ENCODE measurements at regions not wholly inside any gene's neighbourhood (a gene's known extent, or its start where the extent isn't known, plus 50 kb on each side); places are given as distances from the start of the nearest gene placed in this dataset.

GRCh38 chr11:112554586-112554985, 293.9 kb upstream of the PLET1 start:
- Histone ChIP-seq H3K27me3 (ENCODE audit: control insufficient read depth, insufficient read depth, low read length) (no peaks in the 10 kb centered on the region; the same call in 1 of the 2 replicates), H3K27ac (ENCODE audit: low read length) (no peak overlapping the region), H3K9me3 (ENCODE audit: control insufficient read depth, insufficient read depth, low read depth, low read length) (no peaks in the 10 kb centered on the region), H3K4me1 (ENCODE audit: control insufficient read depth, insufficient read depth, low read length) (no peaks in the 10 kb centered on the region), H3K4me3 (ENCODE audit: low read depth in 2 of 2, low read length in 2 of 2) (no peak overlapping the region), H3K36me3 (ENCODE audit: control insufficient read depth, insufficient read depth, low read length) (no peaks in the 10 kb centered on the region)
- CTCF ChIA-PET: no interaction called here
- POLR2A ChIA-PET: no interaction called here
- in situ Hi-C loops (cut with HindIII; ENCODE audit: low pct_unique_long_range_greater_than_20kb, low sequenced_read_pairs) (no loop called here), intact Hi-C loops (cut with micrococcal nuclease; ENCODE audit: unreplicated experiment) (loop anchor here (10.0 kb wide), 1 partner anchor 260 kb away; no protein-coding TSS in a partner anchor)
- TF ChIP-seq SIN3A (IDR thresholded peaks at IDR 0.05; ENCODE audit: borderline replicate concordance, insufficient read depth, low read depth, low read length) (no peak), REST (IDR thresholded peaks at IDR 0.05; ENCODE audit: insufficient read depth in 1 of 2, low read depth in 2 of 2, low read length in 1 of 2) (no peak), TCF7L2 (IDR thresholded peaks at IDR 0.05; ENCODE audit: low read depth, low read length) (no peak), POLR2AphosphoS5 (IDR thresholded peaks at IDR 0.05; ENCODE audit: low read depth, low read length) (no peak)
- TF ChIP-seq, protein P1, sequence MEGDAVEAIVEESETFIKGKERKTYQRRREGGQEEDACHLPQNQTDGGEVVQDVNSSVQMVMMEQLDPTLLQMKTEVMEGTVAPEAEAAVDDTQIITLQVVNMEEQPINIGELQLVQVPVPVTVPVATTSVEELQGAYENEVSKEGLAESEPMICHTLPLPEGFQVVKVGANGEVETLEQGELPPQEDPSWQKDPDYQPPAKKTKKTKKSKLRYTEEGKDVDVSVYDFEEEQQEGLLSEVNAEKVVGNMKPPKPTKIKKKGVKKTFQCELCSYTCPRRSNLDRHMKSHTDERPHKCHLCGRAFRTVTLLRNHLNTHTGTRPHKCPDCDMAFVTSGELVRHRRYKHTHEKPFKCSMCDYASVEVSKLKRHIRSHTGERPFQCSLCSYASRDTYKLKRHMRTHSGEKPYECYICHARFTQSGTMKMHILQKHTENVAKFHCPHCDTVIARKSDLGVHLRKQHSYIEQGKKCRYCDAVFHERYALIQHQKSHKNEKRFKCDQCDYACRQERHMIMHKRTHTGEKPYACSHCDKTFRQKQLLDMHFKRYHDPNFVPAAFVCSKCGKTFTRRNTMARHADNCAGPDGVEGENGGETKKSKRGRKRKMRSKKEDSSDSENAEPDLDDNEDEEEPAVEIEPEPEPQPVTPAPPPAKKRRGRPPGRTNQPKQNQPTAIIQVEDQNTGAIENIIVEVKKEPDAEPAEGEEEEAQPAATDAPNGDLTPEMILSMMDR (IDR thresholded peaks at IDR 0.05): no peak
- ATAC-seq (no peak), DNase-seq (ENCODE audit: low read depth, low spot score) (no peak)
- no TSS peak for BruUV-seq (replicated peaks)

DNA sequence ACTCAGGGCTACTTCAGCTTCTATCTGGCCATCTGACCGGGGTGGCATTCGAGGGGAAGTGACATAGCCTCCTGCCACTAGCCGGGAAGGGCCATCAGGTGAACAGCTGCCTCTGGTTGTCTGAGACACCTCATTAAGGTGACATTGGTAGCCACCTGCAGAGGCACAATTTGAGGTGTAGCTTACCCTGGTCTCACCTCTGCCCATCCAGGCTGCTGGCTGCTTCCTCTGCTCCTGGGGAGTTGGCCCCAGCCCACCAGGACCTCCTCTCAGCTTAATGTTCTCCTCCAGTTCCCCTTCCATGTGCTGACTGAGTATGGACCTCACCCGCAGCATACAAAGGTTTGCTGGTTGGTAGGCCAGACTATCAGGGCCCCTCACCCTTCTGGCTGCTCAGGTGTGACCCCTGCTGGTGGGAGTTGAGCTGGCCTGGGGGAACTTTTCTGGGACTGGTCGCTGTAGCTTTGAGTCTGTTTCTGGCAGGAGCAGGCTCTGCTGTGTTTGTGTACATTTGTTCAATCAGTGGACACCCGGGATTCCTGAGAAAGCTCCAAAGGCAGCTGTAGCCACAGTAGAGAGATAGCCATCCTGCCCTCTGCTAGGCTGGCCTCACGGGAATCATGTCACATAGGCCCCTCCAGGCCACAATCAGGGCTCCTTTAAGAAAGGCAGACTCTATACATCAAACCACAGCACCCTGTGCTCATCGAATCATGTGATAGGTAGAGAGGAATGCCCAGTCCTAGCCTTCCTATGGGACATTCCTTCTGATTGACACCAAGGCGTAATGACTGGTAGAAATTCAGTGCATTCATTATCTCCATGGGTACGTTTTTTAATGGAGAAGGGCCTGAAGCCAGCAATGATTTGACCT, 295.1 kb upstream of the PLET1 start:
- no peaks in the 10 kb centered on the region; the same call in 1 of the 2 replicates for H3K27me3 ChIP-seq (ENCODE audit: control insufficient read depth, insufficient read depth, low read length)
- H3K4me1 ChIP-seq (ENCODE audit: control insufficient read depth, insufficient read depth, low read length): no peaks in the 10 kb centered on the region
- intact Hi-C loops (cut with micrococcal nuclease; ENCODE audit: unreplicated experiment) (loop anchor here (10.0 kb wide), 1 partner anchor 261 kb away; no protein-coding TSS in a partner anchor), in situ Hi-C loops (cut with HindIII; ENCODE audit: low pct_unique_long_range_greater_than_20kb, low sequenced_read_pairs) (no loop called here)
- H3K36me3 ChIP-seq (ENCODE audit: control insufficient read depth, insufficient read depth, low read length): no peaks in the 10 kb centered on the region
- H3K9me3 ChIP-seq (ENCODE audit: control insufficient read depth, insufficient read depth, low read depth, low read length): no peaks in the 10 kb centered on the region
- no TSS peak for BruUV-seq (replicated peaks)
- TF ChIP-seq SIN3A (IDR thresholded peaks at IDR 0.05; ENCODE audit: borderline replicate concordance, insufficient read depth, low read depth, low read length) (no peak), TCF7L2 (IDR thresholded peaks at IDR 0.05; ENCODE audit: low read depth, low read length) (no peak), POLR2AphosphoS5 (IDR thresholded peaks at IDR 0.05; ENCODE audit: low read depth, low read length) (no peak)
- TF ChIP-seq, protein P1 (IDR thresholded peaks at IDR 0.05): peak; percentile 79
- ATAC-seq: peak; percentile 77
- ChIA-PET CTCF (interaction anchor here (0.6 to 0.8 kb wide), 3 partner anchors 31 to 938 kb away, joined by 3 to 5 read pairs (median 4); no protein-coding TSS in a partner anchor), POLR2A (no interaction called here)
- DNase-seq (ENCODE audit: low read depth, low spot score): peak; percentile 12
- H3K4me3 ChIP-seq (ENCODE audit: low read depth in 2 of 2, low read length in 2 of 2): no peak overlapping the region
- no peak overlapping the region for H3K27ac ChIP-seq (ENCODE audit: low read length)
